GM23338 (cell line): ENCODE measurements at regions not wholly inside any gene's neighbourhood (a gene's known extent, or its start where the extent isn't known, plus 50 kb on each side); places are given as distances from the start of the nearest gene placed in this dataset.

Experiments
- ATAC-seq: fragments of 200-7000 bp; cut with Tn5 transposase; 3 replicates; pipeline ENCODE4 v1.9.1; 2020
- DNase-seq: peaks from one replicate; pipeline ENCODE4 v3.0.0-alpha.2; 2015; ENCODE audit warnings: low spot score
- H2AFZ ChIP-seq: fragments of 200-600 bp; sonication (generic); 2 replicates; pipeline ENCODE4 v1.8.0; 2016; ENCODE audit warnings: antibody characterized with exemption, mild to moderate bottlenecking, moderate library complexity
- H3F3A ChIP-seq: fragments of 200-600 bp; sonication (generic); replicated peaks from 2 replicates; pipeline ENCODE4 v1.8.0; 2017; ENCODE audit warnings: antibody characterized with exemption, mixed run types, low read depth
- H3K27ac ChIP-seq: fragments of 200-600 bp; sonication (generic); 2 replicates; pipeline ENCODE4 v1.6.1; 2016; ENCODE audit warnings: low read depth
- H3K27me3 ChIP-seq: fragments of 200-600 bp; sonication (generic); 2 replicates; pipeline ENCODE4 v1.8.0; 2016; ENCODE audit warnings: mild to moderate bottlenecking, mixed run types, moderate library complexity; ENCODE audit not compliant: insufficient read depth
- H3K36me3 ChIP-seq: fragments of 200-600 bp; sonication (generic); 2 replicates; pipeline ENCODE4 v1.8.0; 2016; ENCODE audit warnings: mild to moderate bottlenecking; ENCODE audit not compliant: insufficient read depth
- H3K4me1 ChIP-seq: fragments of 200-600 bp; sonication (generic); 2 replicates; pipeline ENCODE4 v1.8.0; 2016; ENCODE audit warnings: mild to moderate bottlenecking, moderate library complexity; ENCODE audit not compliant: insufficient read depth
- H3K4me2 ChIP-seq: fragments of 200-600 bp; sonication (generic); 2 replicates; pipeline ENCODE4 v1.7.1; 2017; ENCODE audit warnings: mixed run types
- H3K4me3 ChIP-seq: fragments of 200-600 bp; sonication (generic); 2 replicates; pipeline ENCODE4 v1.6.1; 2016; ENCODE audit warnings: mixed run types
- H3K79me2 ChIP-seq: fragments of 200-600 bp; sonication (generic); replicated peaks from 2 replicates; pipeline ENCODE4 v1.8.0; 2017; ENCODE audit warnings: mild to moderate bottlenecking; ENCODE audit not compliant: insufficient read depth
- H3K9me2 ChIP-seq: fragments of 200-600 bp; sonication (generic); 2 replicates; pipeline ENCODE4 v1.8.0; 2017; ENCODE audit not compliant: insufficient read depth
- H4K20me1 ChIP-seq: fragments of 200-600 bp; sonication (generic); replicated peaks from 2 replicates; pipeline ENCODE4 v1.8.0; 2017; ENCODE audit warnings: mild to moderate bottlenecking; ENCODE audit not compliant: insufficient read depth
- H3K27ac Mint-ChIP-seq: 2 replicates; pipeline ENCODE4 v1.8.0; 2020; ENCODE audit warnings: inconsistent platforms, mild to moderate bottlenecking, moderate library complexity, mixed read lengths
- H3K27me3 Mint-ChIP-seq: 3 replicates; pipeline ENCODE4 v1.8.0; 2022; ENCODE audit warnings: low read depth, mild to moderate bottlenecking, moderate library complexity, mixed read lengths, inconsistent platforms; ENCODE audit not compliant: insufficient read depth, poor library complexity
- H3K36me3 Mint-ChIP-seq: 3 replicates; pipeline ENCODE4 v1.8.0; 2021; ENCODE audit warnings: low read depth, mild to moderate bottlenecking, inconsistent platforms, moderate library complexity, mixed read lengths
- H3K4me1 Mint-ChIP-seq: 3 replicates; pipeline ENCODE4 v1.8.0; 2020; ENCODE audit warnings: mild to moderate bottlenecking, inconsistent platforms, mixed read lengths
- H3K4me3 Mint-ChIP-seq: 3 replicates; pipeline ENCODE4 v1.8.0; 2021; ENCODE audit warnings: moderate library complexity, mild to moderate bottlenecking, inconsistent platforms, mixed read lengths
- H3K9me3 Mint-ChIP-seq: 3 replicates; pipeline ENCODE4 v1.8.0; 2020; ENCODE audit warnings: moderate library complexity, mild to moderate bottlenecking, inconsistent platforms, mixed read lengths
- CREB1 ChIP-seq: fragments of 250-450 bp; sonication (Bioruptor Pico); IDR thresholded peaks from 2 replicates; pipeline ENCODE4 v1.5.0; 2020; ENCODE audit warnings: low read depth, mild to moderate bottlenecking, moderate library complexity
- CTCF ChIP-seq, 2 experiments: fragments of 200-600 bp in 1 of 2; sonication (generic) in 1 of 2; conservative IDR thresholded peaks; 2 replicates each; pipeline versions ENCODE4 v1.5.1 to v1.6.1; 2016 to 2017; ENCODE audit warnings: antibody characterized with exemption in 2 of 2, low read depth in 2 of 2, mild to moderate bottlenecking in 2 of 2, moderate library complexity in 1 of 2
- EZH2phosphoT487 ChIP-seq: fragments of 200-600 bp; sonication (generic); IDR thresholded peaks from one replicate; pipeline ENCODE4 v1.8.1; 2018; ENCODE audit warnings: antibody characterized with exemption; ENCODE audit not compliant: unreplicated experiment
- JUNB ChIP-seq: IDR thresholded peaks from one replicate; pipeline ENCODE4 v1.6.1; 2016; ENCODE audit warnings: antibody characterized with exemption; ENCODE audit not compliant: unreplicated experiment
- NANOG ChIP-seq: IDR thresholded peaks from 2 replicates; pipeline ENCODE4 v1.6.1; 2016; ENCODE audit warnings: antibody characterized with exemption, borderline replicate concordance
- STAT1 ChIP-seq: IDR thresholded peaks from one replicate; pipeline ENCODE4 v1.6.1; 2016; ENCODE audit warnings: antibody characterized with exemption; ENCODE audit not compliant: unreplicated experiment
- ZNF114 ChIP-seq: fragments of 250-450 bp; sonication (Bioruptor Pico); IDR thresholded peaks from 2 replicates; pipeline ENCODE4 v1.5.0; 2020; ENCODE audit warnings: mild to moderate bottlenecking, moderate library complexity
- ZNF462 ChIP-seq: fragments of 250-450 bp; sonication (Bioruptor Pico); IDR thresholded peaks from 2 replicates; pipeline ENCODE4 v1.5.0; 2020; ENCODE audit warnings: mild to moderate bottlenecking, moderate library complexity
- TF ChIP-seq, protein P1 (sequence below): IDR thresholded peaks from one replicate; pipeline ENCODE4 v1.6.1; 2018; ENCODE audit warnings: antibody characterized with exemption; ENCODE audit not compliant: unreplicated experiment

DNA sequence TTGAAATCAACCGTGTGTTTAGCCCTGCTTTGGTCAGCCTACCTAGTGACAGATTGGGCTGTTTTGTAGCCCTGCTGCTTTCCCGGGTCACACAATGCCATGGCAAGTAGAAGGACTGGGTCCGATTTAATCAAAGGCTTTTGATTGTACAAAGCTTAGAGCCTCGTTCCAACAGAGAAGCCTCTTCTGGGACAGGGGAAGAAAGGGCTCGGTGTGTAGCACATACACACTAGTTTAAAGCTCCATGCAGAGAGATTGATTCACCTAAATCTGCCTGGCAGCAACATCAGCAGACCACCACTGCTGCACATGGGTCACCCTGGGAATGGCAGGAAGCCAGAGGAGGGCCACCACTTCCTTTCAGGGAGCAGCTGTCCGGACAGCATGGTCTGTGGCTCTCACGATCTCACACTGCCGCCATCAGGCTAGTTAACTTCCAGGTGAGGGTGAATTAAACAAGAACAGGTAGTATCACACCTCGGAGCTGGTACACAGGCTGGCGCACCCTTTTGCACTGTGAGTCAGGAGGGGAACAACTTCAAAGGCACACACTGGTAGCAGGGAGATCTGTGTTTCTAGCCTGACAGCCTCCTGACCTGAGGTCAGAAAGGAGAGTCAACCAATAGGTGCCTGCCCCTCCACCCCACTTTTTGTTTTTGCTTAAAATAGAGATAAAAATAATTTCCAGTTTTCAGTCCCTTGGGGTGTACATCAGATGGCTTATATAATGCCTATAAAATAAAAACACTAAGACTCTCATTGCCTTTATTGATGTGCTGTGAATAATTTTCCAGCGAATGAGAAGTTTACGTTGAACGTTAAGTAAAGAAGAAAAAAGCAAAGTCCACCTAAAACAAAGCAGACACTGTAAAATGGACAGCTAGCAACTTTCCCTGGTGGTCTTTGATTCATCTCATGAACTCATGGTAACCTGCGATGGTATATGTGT is 108.5 kb downstream of the CDCA7 start:
- peak; percentile 68 for ATAC-seq
- Histone ChIP-seq H3K36me3 (no peaks in the 10 kb centered on the region), H4K20me1 (no peaks in the 10 kb centered on the region), H3K4me2 (no peak overlapping the region), H3F3A (no peaks in the 10 kb centered on the region), H3K27ac (no peak overlapping the region), H3K9me2 (no peaks in the 10 kb centered on the region), H3K4me3 (no peak overlapping the region), H3K79me2 (no peaks in the 10 kb centered on the region), H3K4me1 (no peaks in the 10 kb centered on the region), H2AFZ (peak overlapping the region; percentile 91), H3K27me3 (no peaks in the 10 kb centered on the region)
- peak; percentile 23 for DNase-seq
- Mint-ChIP-seq H3K27me3 (no peaks in the 10 kb centered on the region), H3K27ac (no peak overlapping the region), H3K36me3 (no peaks in the 10 kb centered on the region), H3K4me1 (no peaks in the 10 kb centered on the region; the same call in 2 of the 3 replicates), H3K4me3 (no peak overlapping the region), H3K9me3 (no peaks in the 10 kb centered on the region)
- TF ChIP-seq ZNF114 (CRISPR knock-in tag), result no peak
- TF ChIP-seq CREB1, result no peak
- no peak for TF ChIP-seq JUNB
- TF ChIP-seq, protein P1, sequence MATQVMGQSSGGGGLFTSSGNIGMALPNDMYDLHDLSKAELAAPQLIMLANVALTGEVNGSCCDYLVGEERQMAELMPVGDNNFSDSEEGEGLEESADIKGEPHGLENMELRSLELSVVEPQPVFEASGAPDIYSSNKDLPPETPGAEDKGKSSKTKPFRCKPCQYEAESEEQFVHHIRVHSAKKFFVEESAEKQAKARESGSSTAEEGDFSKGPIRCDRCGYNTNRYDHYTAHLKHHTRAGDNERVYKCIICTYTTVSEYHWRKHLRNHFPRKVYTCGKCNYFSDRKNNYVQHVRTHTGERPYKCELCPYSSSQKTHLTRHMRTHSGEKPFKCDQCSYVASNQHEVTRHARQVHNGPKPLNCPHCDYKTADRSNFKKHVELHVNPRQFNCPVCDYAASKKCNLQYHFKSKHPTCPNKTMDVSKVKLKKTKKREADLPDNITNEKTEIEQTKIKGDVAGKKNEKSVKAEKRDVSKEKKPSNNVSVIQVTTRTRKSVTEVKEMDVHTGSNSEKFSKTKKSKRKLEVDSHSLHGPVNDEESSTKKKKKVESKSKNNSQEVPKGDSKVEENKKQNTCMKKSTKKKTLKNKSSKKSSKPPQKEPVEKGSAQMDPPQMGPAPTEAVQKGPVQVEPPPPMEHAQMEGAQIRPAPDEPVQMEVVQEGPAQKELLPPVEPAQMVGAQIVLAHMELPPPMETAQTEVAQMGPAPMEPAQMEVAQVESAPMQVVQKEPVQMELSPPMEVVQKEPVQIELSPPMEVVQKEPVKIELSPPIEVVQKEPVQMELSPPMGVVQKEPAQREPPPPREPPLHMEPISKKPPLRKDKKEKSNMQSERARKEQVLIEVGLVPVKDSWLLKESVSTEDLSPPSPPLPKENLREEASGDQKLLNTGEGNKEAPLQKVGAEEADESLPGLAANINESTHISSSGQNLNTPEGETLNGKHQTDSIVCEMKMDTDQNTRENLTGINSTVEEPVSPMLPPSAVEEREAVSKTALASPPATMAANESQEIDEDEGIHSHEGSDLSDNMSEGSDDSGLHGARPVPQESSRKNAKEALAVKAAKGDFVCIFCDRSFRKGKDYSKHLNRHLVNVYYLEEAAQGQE, result no peak
- TF ChIP-seq CTCF (conservative IDR thresholded peaks at IDR 0.05; ENCODE audit: low read depth in 2 of 2), result peak in 1 of 2 experiments; percentile 34; a peak in 1 of 4 replicates

GRCh38 chr2:173463846-173464245 is 109.2 kb downstream of the CDCA7 start:
- Histone ChIP-seq H3K4me3 (no peak overlapping the region), H3K4me1 (no peaks in the 10 kb centered on the region), H3K9me2 (no peaks in the 10 kb centered on the region), H3K36me3 (no peaks in the 10 kb centered on the region), H3F3A (no peaks in the 10 kb centered on the region), H4K20me1 (no peaks in the 10 kb centered on the region), H3K4me2 (no peak overlapping the region), H3K79me2 (no peaks in the 10 kb centered on the region), H3K27ac (no peak overlapping the region), H2AFZ (no peak overlapping the region), H3K27me3 (no peaks in the 10 kb centered on the region)
- no peaks in the 10 kb centered on the region; the same call in 2 of the 3 replicates for H3K4me1 Mint-ChIP-seq
- ATAC-seq (no peak), DNase-seq (no peak)
- no peaks in the 10 kb centered on the region for H3K36me3 Mint-ChIP-seq
- H3K27me3 Mint-ChIP-seq, result no peaks in the 10 kb centered on the region
- no peaks in the 10 kb centered on the region for H3K9me3 Mint-ChIP-seq
- no peak overlapping the region for H3K27ac Mint-ChIP-seq
- H3K4me3 Mint-ChIP-seq, result no peak overlapping the region
- TF ChIP-seq EZH2phosphoT487 (no peak), JUNB (no peak), STAT1 (no peak), NANOG (no peak), ZNF462 (CRISPR knock-in tag) (no peak)
